ENCODE measurements at regions not wholly inside any gene's neighbourhood (a gene's known extent, or its start where the extent isn't known, plus 50 kb on each side); places are given as distances from the start of the nearest gene placed in this dataset.

GRCh38 chr3:28935146-28935545, 345.7 kb upstream of the RBMS3 start:
- in situ Hi-C loops (cut with MboI; ENCODE audit: low sequenced_read_pairs, unreplicated experiment) = no loop called here
- no peak for TF ChIP-seq CTCF (IDR thresholded peaks at IDR 0.05; ENCODE audit: borderline replicate concordance, control extremely low read depth, extremely low read depth, insufficient read depth, missing control alignments)
- DNase-seq (ENCODE audit: low spot score) = no peak

- no peak for DNase-seq (ENCODE audit: low spot score)
- TF ChIP-seq CTCF (IDR thresholded peaks at IDR 0.05; ENCODE audit: borderline replicate concordance, control extremely low read depth, extremely low read depth, insufficient read depth, missing control alignments) = no peak
- in situ Hi-C loops (cut with MboI; ENCODE audit: low sequenced_read_pairs, unreplicated experiment) = no loop called here
Observed at GRCh38 chr3:28936154-28936553, 344.7 kb upstream of the RBMS3 start.

- TF ChIP-seq CTCF (IDR thresholded peaks at IDR 0.05; ENCODE audit: borderline replicate concordance, control extremely low read depth, extremely low read depth, insufficient read depth, missing control alignments) = no peak
- peak; percentile 49 for DNase-seq (ENCODE audit: low spot score)
- in situ Hi-C loops (cut with MboI; ENCODE audit: low sequenced_read_pairs, unreplicated experiment) = no loop called here
Observed at GRCh38 chr3:28940530-28940929, 340.3 kb upstream of the RBMS3 start.

- in situ Hi-C loops (cut with MboI; ENCODE audit: low sequenced_read_pairs, unreplicated experiment) = no loop called here
Observed at GRCh38 chr3:28940994-28941393, 339.9 kb upstream of the RBMS3 start.

GRCh38 chr3:28947061-28947460, 333.8 kb upstream of the RBMS3 start:
- in situ Hi-C loops (cut with MboI; ENCODE audit: low sequenced_read_pairs, unreplicated experiment) = no loop called here
- DNase-seq (ENCODE audit: low spot score) = no peak
- no peak for TF ChIP-seq CTCF (IDR thresholded peaks at IDR 0.05; ENCODE audit: borderline replicate concordance, control extremely low read depth, extremely low read depth, insufficient read depth, missing control alignments)

More at GRCh38 chr3:28940994-28941393, 339.9 kb upstream of the RBMS3 start:
- DNase-seq (ENCODE audit: low spot score) = no peak
- no peak for TF ChIP-seq CTCF (IDR thresholded peaks at IDR 0.05; ENCODE audit: borderline replicate concordance, control extremely low read depth, extremely low read depth, insufficient read depth, missing control alignments)

GRCh38 chr3:28947751-28948150, 333.1 kb upstream of the RBMS3 start:
- TF ChIP-seq CTCF (IDR thresholded peaks at IDR 0.05; ENCODE audit: borderline replicate concordance, control extremely low read depth, extremely low read depth, insufficient read depth, missing control alignments) = no peak
- in situ Hi-C loops (cut with MboI; ENCODE audit: low sequenced_read_pairs, unreplicated experiment) = no loop called here
- DNase-seq (ENCODE audit: low spot score) = no peak

GRCh38 chr3:28948685-28949084, 332.2 kb upstream of the RBMS3 start:
- in situ Hi-C loops (cut with MboI; ENCODE audit: low sequenced_read_pairs, unreplicated experiment) = no loop called here
- no peak for TF ChIP-seq CTCF (IDR thresholded peaks at IDR 0.05; ENCODE audit: borderline replicate concordance, control extremely low read depth, extremely low read depth, insufficient read depth, missing control alignments)
- DNase-seq (ENCODE audit: low spot score) = no peak
